Tibial nerve (tissue), 4 donors: ENCODE measurements at regions not wholly inside any gene's neighbourhood (a gene's known extent, or its start where the extent isn't known, plus 50 kb on each side); places are given as distances from the start of the nearest gene placed in this dataset.

Experiments
- DNase-seq, 2 donors: peaks; one replicate each; pipeline ENCODE4 v3.0.0-alpha.2; 2019; ENCODE audit warnings: low spot score in 2 of 2
- H3K27ac ChIP-seq, 4 donors: fragments of 200-600 bp; sonication (generic) in 3 of 4; one replicate each; pipeline ENCODE4 v1.5.1; 2017 to 2019; ENCODE audit warnings: mild to moderate bottlenecking in 1 of 4
- H3K27me3 ChIP-seq, 2 donors: fragments of 200-600 bp; sonication (generic) in 1 of 2; one replicate each; pipeline versions ENCODE4 v1.5.1 to v1.6.0; 2017 to 2019
- H3K36me3 ChIP-seq, 3 donors: fragments of 200-600 bp; sonication (generic); one replicate each; pipeline ENCODE4 v1.5.1; 2018 to 2019
- H3K4me1 ChIP-seq, 4 donors: fragments of 200-600 bp; sonication (generic) in 3 of 4; one replicate each; pipeline ENCODE4 v1.5.1; 2017 to 2019
- H3K4me3 ChIP-seq, 4 donors: fragments of 200-600 bp; sonication (generic) in 3 of 4; one replicate each; pipeline ENCODE4 v1.5.1; 2017 to 2019; ENCODE audit warnings: mild to moderate bottlenecking in 1 of 4, moderate library complexity in 1 of 4
- H3K9me3 ChIP-seq, 4 donors: fragments of 200-600 bp; sonication (generic) in 3 of 4; one replicate each; pipeline ENCODE4 v1.5.1; 2017 to 2019
- CTCF ChIP-seq, 5 experiments: fragments of 200-600 bp in 3 of 5; fragments of 450-650 bp in 2 of 5; sonication (generic) in 3 of 5; IDR thresholded peaks; one replicate each; pipeline ENCODE4 v1.5.1; 2016 to 2019; ENCODE audit warnings: antibody characterized with exemption in 5 of 5, mild to moderate bottlenecking in 3 of 5, moderate library complexity in 2 of 5
- EP300 ChIP-seq, 2 donors: sonication (generic); formaldehyde crosslinking; IDR thresholded peaks; one replicate each; pipeline ENCODE4 v1.6.1; 2017; ENCODE audit warnings: antibody characterized with exemption in 2 of 2, mild to moderate bottlenecking in 1 of 2
- POLR2A ChIP-seq, 2 donors: fragments of 450-650 bp; IDR thresholded peaks; one replicate each; pipeline ENCODE4 v1.6.1; 2017; ENCODE audit warnings: antibody characterized with exemption in 2 of 2, mild to moderate bottlenecking in 2 of 2, moderate library complexity in 2 of 2
- WGBS, 2 donors: methylation state at CpG; one replicate each; pipeline ENCODE4 v1.1.5; 2018; 5-methylcytosine and 5-hydroxymethylcytosine counted together

GRCh38 chr15:53158995-53159394 is 368.9 kb upstream of the ONECUT1 start:
- TF ChIP-seq POLR2A (IDR thresholded peaks at IDR 0.05) (no peak), CTCF (IDR thresholded peaks at IDR 0.05) (no peak), EP300 (IDR thresholded peaks at IDR 0.05) (no peak)
- H3K36me3 ChIP-seq: no peaks in the 10 kb centered on the region
- no peaks in the 10 kb centered on the region for H3K4me1 ChIP-seq
- 85 to 91% methylated on average over 3 of the region's 3 CpGs for WGBS, 2 donors
- H3K27me3 ChIP-seq: no peaks in the 10 kb centered on the region
- H3K27ac ChIP-seq: no peak overlapping the region
- DNase-seq: no peak
- H3K4me3 ChIP-seq: no peak overlapping the region
- peaks cover 0 to 2% (median 0%) of the 10 kb centered on the region in 4 donors for H3K9me3 ChIP-seq

DNA sequence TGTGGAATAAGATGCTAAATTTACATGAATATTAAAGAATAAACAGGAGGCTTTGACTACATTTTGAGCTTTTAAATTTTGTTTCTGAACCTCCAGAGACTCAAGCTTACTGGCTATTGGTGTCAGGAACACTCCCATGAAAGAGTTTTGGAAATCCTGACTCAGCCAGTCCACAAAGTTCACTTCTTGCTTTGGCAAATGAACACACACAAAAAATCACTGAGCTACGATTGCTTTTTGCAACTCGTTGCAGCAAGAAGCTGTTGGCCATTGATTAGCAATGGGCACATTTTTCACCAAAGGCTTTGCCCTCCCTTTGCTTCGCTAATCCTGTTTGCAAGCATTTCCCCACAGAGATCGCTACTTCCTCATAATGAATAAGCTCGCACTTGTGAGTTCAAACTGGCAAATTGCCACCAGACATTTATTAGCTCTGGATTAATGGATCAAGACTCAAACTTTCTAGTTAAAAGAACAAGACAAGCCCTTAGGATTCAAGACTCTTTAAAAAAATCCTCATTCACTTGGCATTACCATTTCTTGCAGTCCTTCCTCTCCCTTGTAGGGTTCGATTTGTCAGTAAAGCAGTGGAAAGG is 343.2 kb upstream of the ONECUT1 start:
- Histone ChIP-seq H3K4me1 (no peaks in the 10 kb centered on the region), H3K9me3 (no peaks in the 10 kb centered on the region), H3K27me3 (no peaks in the 10 kb centered on the region), H3K4me3 (no peak overlapping the region), H3K27ac (no peak overlapping the region), H3K36me3 (no peaks in the 10 kb centered on the region)
- no peak for DNase-seq
- WGBS, 2 donors: 57 to 70% methylated on average over 6 of the region's 6 CpGs
- no peak for TF ChIP-seq CTCF (IDR thresholded peaks at IDR 0.05)
- TF ChIP-seq POLR2A (IDR thresholded peaks at IDR 0.05): no peak
- no peak for TF ChIP-seq EP300 (IDR thresholded peaks at IDR 0.05)

DNA sequence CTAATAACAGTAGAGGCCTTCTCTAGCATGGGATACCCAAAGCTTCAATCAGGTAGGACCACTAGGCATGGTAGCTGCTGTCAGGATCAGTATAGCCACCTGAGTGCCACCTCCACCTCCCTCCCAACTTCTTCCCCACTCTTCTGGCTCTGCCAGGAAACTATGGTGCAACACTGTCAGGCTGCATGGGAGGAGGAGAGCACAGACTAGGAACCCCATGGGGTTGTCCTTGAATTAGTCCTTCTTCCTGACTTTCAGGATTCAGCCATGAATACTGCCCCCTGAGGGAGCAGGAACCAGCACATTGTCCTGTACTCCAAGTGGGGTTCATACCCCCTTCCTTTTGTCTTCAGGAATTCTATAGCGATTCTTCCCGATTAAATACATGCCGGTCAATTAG is 340.8 kb upstream of the ONECUT1 start:
- H3K9me3 ChIP-seq: no peaks in the 10 kb centered on the region
- H3K36me3 ChIP-seq: no peaks in the 10 kb centered on the region
- no peak overlapping the region for H3K4me3 ChIP-seq
- 92 to 95% methylated on average over 3 of the region's 3 CpGs for WGBS, 2 donors
- no peaks in the 10 kb centered on the region for H3K4me1 ChIP-seq
- H3K27ac ChIP-seq: no peak overlapping the region
- TF ChIP-seq POLR2A (IDR thresholded peaks at IDR 0.05) (no peak), CTCF (IDR thresholded peaks at IDR 0.05) (no peak), EP300 (IDR thresholded peaks at IDR 0.05) (no peak)
- DNase-seq: no peak
- H3K27me3 ChIP-seq: no peaks in the 10 kb centered on the region

DNA sequence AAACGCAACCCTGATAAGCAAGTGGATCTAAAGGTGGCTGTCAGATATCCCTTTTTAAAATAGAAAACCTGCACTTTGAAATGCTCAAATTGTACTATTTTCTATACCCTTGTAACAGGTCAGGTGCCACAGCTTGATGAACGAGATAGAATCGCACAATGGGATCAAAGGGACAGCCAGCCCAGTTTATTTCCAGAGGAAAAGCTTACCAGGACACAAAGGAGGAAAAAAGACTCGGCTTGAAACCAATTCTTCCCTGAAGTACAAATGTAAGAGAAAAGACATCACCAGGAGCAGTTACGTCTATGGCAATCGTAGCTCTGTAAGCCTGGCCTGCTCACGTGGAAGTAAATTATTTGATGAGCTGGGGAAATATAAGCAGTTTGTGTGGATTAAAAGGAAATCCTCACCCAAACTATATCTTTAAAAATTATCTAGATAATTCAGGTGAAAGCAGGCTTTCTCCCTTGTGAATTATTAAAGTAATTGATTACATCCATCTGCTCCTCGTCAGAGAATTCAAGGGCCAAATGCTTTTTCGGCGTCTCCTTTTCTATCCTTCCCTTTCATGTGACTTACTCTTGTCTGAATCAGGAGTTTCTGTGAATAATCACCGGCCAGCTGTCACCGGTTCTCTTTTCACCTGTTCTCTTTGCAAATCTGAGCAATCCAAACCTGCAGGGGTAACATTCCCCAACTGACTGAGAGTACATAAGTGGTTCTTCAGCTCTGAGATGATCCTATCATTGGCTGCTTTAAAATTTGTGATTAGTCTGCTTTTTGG is 339.2 kb upstream of the ONECUT1 start:
- H3K36me3 ChIP-seq: no peaks in the 10 kb centered on the region
- 46 to 55% methylated on average over 12 of the region's 12 CpGs for WGBS, 2 donors
- H3K9me3 ChIP-seq: no peaks in the 10 kb centered on the region
- no peak overlapping the region for H3K4me3 ChIP-seq
- no peaks in the 10 kb centered on the region for H3K4me1 ChIP-seq
- no peaks in the 10 kb centered on the region for H3K27me3 ChIP-seq
- DNase-seq: no peak
- no peak overlapping the region for H3K27ac ChIP-seq
- no peak for TF ChIP-seq CTCF (IDR thresholded peaks at IDR 0.05)
- no peak for TF ChIP-seq POLR2A (IDR thresholded peaks at IDR 0.05)
- TF ChIP-seq EP300 (IDR thresholded peaks at IDR 0.05): no peak

DNA sequence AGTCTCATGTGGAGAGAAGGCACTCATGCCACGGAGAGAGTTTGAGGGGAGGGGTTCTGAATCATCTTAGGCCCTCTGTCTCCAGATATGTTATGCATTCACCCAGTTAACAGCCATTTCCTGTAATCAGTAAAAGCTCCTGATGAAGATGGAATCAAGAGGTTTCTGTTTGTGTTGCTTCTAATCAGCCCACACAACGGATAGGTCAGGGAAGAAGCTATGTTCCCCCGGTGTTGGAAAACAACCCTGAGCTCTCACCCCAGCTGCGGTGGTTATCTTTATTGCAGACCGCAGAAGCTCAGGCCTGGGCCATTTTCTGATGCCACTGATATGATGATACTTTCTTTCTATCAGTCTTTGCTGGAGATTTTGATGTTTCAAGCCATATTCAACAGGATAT is 338.5 kb upstream of the ONECUT1 start:
- Histone ChIP-seq H3K9me3 (no peaks in the 10 kb centered on the region), H3K36me3 (no peaks in the 10 kb centered on the region), H3K4me1 (no peaks in the 10 kb centered on the region), H3K27ac (no peak overlapping the region), H3K4me3 (no peak overlapping the region), H3K27me3 (no peaks in the 10 kb centered on the region)
- no peak for TF ChIP-seq CTCF (IDR thresholded peaks at IDR 0.05)
- TF ChIP-seq EP300 (IDR thresholded peaks at IDR 0.05): no peak
- TF ChIP-seq POLR2A (IDR thresholded peaks at IDR 0.05): no peak
- WGBS, 2 donors: 41 to 43% methylated on average over 5 of the region's 5 CpGs
- no peak for DNase-seq
